ENCODE measurements at regions not wholly inside any gene's neighbourhood (a gene's known extent, or its start where the extent isn't known, plus 50 kb on each side); places are given as distances from the start of the nearest gene placed in this dataset.

DNA sequence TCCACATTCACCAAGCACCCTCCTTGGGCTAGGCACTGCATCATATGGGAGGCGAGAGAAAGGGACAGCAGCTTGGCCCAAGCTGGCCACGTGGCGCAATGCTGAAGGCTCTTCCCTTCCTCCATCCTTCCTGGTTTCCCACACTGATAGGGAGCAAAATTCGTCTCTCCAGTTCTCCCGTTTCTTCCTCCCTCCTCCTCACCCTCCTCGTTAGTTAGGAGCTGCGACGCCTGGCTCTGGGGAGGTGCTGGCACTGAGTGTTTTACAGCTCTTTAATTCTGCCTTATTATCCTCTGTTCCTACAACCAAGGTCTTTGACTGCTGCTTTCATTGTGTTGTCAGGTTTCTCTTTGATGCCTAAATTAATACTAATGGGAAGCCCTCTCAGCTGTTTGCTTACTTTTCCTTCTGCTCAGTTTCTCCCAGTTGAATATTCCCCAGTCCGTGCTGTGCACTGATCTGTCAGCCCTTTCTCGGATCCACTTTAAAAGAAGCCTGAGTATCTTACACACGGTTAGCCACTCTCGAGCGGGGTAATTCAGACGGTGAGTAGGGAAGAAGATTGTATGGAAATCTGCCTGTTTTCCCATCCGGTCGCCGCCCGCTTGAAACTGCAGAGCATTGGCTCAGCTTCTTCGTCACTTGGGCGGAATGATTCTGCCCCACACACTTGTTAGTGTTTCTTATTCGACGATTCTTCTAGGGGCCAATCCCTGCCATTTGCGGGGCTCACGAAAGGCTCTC, 56.2 kb upstream of the SMYD2 start:
- no peak for DNase-seq
- peak overlapping the region; percentile 53 for H3K4me3 ChIP-seq
- TF ChIP-seq, protein P1, sequence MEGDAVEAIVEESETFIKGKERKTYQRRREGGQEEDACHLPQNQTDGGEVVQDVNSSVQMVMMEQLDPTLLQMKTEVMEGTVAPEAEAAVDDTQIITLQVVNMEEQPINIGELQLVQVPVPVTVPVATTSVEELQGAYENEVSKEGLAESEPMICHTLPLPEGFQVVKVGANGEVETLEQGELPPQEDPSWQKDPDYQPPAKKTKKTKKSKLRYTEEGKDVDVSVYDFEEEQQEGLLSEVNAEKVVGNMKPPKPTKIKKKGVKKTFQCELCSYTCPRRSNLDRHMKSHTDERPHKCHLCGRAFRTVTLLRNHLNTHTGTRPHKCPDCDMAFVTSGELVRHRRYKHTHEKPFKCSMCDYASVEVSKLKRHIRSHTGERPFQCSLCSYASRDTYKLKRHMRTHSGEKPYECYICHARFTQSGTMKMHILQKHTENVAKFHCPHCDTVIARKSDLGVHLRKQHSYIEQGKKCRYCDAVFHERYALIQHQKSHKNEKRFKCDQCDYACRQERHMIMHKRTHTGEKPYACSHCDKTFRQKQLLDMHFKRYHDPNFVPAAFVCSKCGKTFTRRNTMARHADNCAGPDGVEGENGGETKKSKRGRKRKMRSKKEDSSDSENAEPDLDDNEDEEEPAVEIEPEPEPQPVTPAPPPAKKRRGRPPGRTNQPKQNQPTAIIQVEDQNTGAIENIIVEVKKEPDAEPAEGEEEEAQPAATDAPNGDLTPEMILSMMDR (IDR thresholded peaks at IDR 0.05; ENCODE audit: borderline replicate concordance): no peak
- no peaks in the 10 kb centered on the region for H3K27me3 ChIP-seq (ENCODE audit: low read depth)
- peak overlapping the region; percentile 36 for H3K27ac ChIP-seq (replicated peaks)
- no peaks in the 10 kb centered on the region for H3K36me3 ChIP-seq
- H3K9me3 ChIP-seq (replicated peaks): no peaks in the 10 kb centered on the region
- intact Hi-C loops (cut with micrococcal nuclease): no loop called here
- peaks cover 35% of the 10 kb centered on the region for H3K4me1 ChIP-seq

- no peaks in the 10 kb centered on the region for H3K27me3 ChIP-seq (ENCODE audit: low read depth)
- peak; percentile 38 for DNase-seq
- H3K27ac ChIP-seq (replicated peaks): peak overlapping the region; percentile 80
- H3K36me3 ChIP-seq: no peaks in the 10 kb centered on the region
- H3K9me3 ChIP-seq (replicated peaks): no peaks in the 10 kb centered on the region
- peaks cover 38% of the 10 kb centered on the region for H3K4me1 ChIP-seq
- no peak overlapping the region for H3K4me3 ChIP-seq
- intact Hi-C loops (cut with micrococcal nuclease): no loop called here
- TF ChIP-seq, protein P1 (IDR thresholded peaks at IDR 0.05; ENCODE audit: borderline replicate concordance): no peak
Observed at GRCh38 chr1:214228976-214229375, 52.0 kb upstream of the SMYD2 start.

- TF ChIP-seq, protein P1 (IDR thresholded peaks at IDR 0.05; ENCODE audit: borderline replicate concordance): no peak
- intact Hi-C loops (cut with micrococcal nuclease): no loop called here
Observed at GRCh38 chr1:214229736-214230135, 51.2 kb upstream of the SMYD2 start.

More at GRCh38 chr1:214229736-214230135, 51.2 kb upstream of the SMYD2 start:
- Histone ChIP-seq H3K9me3 (replicated peaks) (no peaks in the 10 kb centered on the region), H3K27me3 (ENCODE audit: low read depth) (no peaks in the 10 kb centered on the region), H3K4me3 (no peak overlapping the region), H3K36me3 (no peaks in the 10 kb centered on the region), H3K27ac (replicated peaks) (peak overlapping the region; percentile 80), H3K4me1 (peaks cover 39% of the 10 kb centered on the region)
- DNase-seq: no peak
